IMR-90 (cell line): ENCODE measurements at regions not wholly inside any gene's neighbourhood (a gene's known extent, or its start where the extent isn't known, plus 50 kb on each side); places are given as distances from the start of the nearest gene placed in this dataset.

Experiments used
- ATAC-seq: fragments of 200-7000 bp; cut with Tn5 transposase; 2 replicates; pipeline ENCODE4 v1.9.1; 2020; ENCODE audit warnings: low read depth, mild to moderate bottlenecking, moderate library complexity
- BruUV-seq: library from RNA; stranded (reverse); fragments of 400-500 nt; replicated peaks from 2 replicates; lab custom pipeline; 2021; lab: Mats Ljungman, UMichigan
- CTCF ChIA-PET: fragments of 300-600 bp; formaldehyde crosslinking; extraction: SDS; loops from one replicate; lab custom pipeline; 2021; ENCODE audit warnings: antibody characterized with exemption; lab: Yijun Ruan, JAX
- POLR2A ChIA-PET: fragments of 300-600 bp; sonication (Branson Sonifier 250); formaldehyde crosslinking; loops from one replicate; lab custom pipeline; 2022; ENCODE audit warnings: antibody characterized with exemption; ENCODE audit not compliant: unreplicated experiment; lab: Charles Lee
- DNase-seq: peaks from one replicate; pipeline ENCODE4 v3.0.0; 2013
- H2AFZ ChIP-seq: replicated peaks from 2 replicates; pipeline ENCODE3; 2013; ENCODE audit warnings: low read length, mild to moderate bottlenecking; ENCODE audit not compliant: poor library complexity
- H2AK5ac ChIP-seq: 2 replicates; pipeline ENCODE4 v1.6.1; 2013; ENCODE audit warnings: low read depth, low read length, inconsistent platforms
- H2AK9ac ChIP-seq: replicated peaks from 2 replicates; pipeline ENCODE3; 2013; ENCODE audit warnings: mild to moderate bottlenecking, low read depth, low read length, moderate library complexity; ENCODE audit not compliant: poor library complexity
- H2BK120ac ChIP-seq: 2 replicates; pipeline ENCODE4 v1.6.1; 2013; ENCODE audit warnings: low read depth, low read length, inconsistent platforms
- H2BK15ac ChIP-seq: 3 replicates; pipeline ENCODE4 v1.6.1; 2013; ENCODE audit warnings: low read depth, low read length, inconsistent platforms
- H2BK20ac ChIP-seq: 2 replicates; pipeline ENCODE4 v1.6.1; 2013; ENCODE audit warnings: low read depth, mild to moderate bottlenecking, inconsistent platforms, low read length, moderate library complexity
- H2BK5ac ChIP-seq: 2 replicates; pipeline ENCODE4 v1.6.1; 2013; ENCODE audit warnings: mild to moderate bottlenecking, low read depth, low read length, inconsistent platforms; ENCODE audit not compliant: poor library complexity, severe bottlenecking
- H3K14ac ChIP-seq: replicated peaks from 2 replicates; pipeline ENCODE4 v1.6.1; 2013; ENCODE audit warnings: low read depth, low read length, inconsistent platforms
- H3K18ac ChIP-seq: 2 replicates; pipeline ENCODE4 v1.6.1; 2013; ENCODE audit warnings: low read depth, low read length, control low read depth
- H3K23ac ChIP-seq: 2 replicates; pipeline ENCODE4 v1.6.1; 2013; ENCODE audit warnings: low read depth, low read length, inconsistent platforms
- H3K27ac ChIP-seq: 2 replicates; pipeline ENCODE4 v1.5.1; 2013; ENCODE audit warnings: mild to moderate bottlenecking, control low read depth, low read length; ENCODE audit not compliant: insufficient read depth
- H3K27me3 ChIP-seq: 2 replicates; pipeline ENCODE4 v1.6.1; 2013; ENCODE audit warnings: low read length; ENCODE audit not compliant: control insufficient read depth, insufficient read depth
- H3K36me3 ChIP-seq: 2 replicates; pipeline ENCODE4 v1.6.1; 2013; ENCODE audit warnings: low read length, mixed read lengths; ENCODE audit not compliant: control insufficient read depth, insufficient read depth
- H3K4ac ChIP-seq: 2 replicates; pipeline ENCODE4 v1.6.1; 2013; ENCODE audit warnings: low read depth, low read length, inconsistent platforms
- H3K4me1 ChIP-seq: 2 replicates; pipeline ENCODE4 v1.6.1; 2013; ENCODE audit warnings: low read length, mixed read lengths; ENCODE audit not compliant: control insufficient read depth, insufficient read depth
- H3K4me2 ChIP-seq: 2 replicates; pipeline ENCODE4 v1.6.1; 2013; ENCODE audit warnings: low read depth, mild to moderate bottlenecking, control low read depth, low read length, moderate library complexity
- H3K4me3 ChIP-seq: 2 replicates; pipeline ENCODE4 v1.5.1; 2013; ENCODE audit warnings: low read depth, mild to moderate bottlenecking, control low read depth, low read length, moderate library complexity; ENCODE audit not compliant: insufficient read depth
- H3K56ac ChIP-seq: 2 replicates; pipeline ENCODE4 v1.6.1; 2013; ENCODE audit warnings: low read length, inconsistent platforms; ENCODE audit not compliant: insufficient read depth; ENCODE audit errors: extremely low read depth
- H3K79me1 ChIP-seq, 2 experiments: 2 replicates each; pipeline ENCODE4 v1.6.1; 2013; ENCODE audit warnings: low read length in 2 of 2, inconsistent platforms in 1 of 2, low read depth in 1 of 2
- H3K9ac ChIP-seq: 2 replicates; pipeline ENCODE4 v1.6.1; 2013; ENCODE audit warnings: low read depth, low read length, control low read depth
- H3K9me1 ChIP-seq: 2 replicates; pipeline ENCODE4 v1.6.1; 2013; ENCODE audit warnings: low read length, inconsistent platforms; ENCODE audit not compliant: insufficient read depth
- H3K9me3 ChIP-seq: 2 replicates; pipeline ENCODE4 v1.6.1; 2013; ENCODE audit warnings: low read length; ENCODE audit not compliant: control insufficient read depth, insufficient read depth
- H4K20me1 ChIP-seq: 2 replicates; pipeline ENCODE4 v1.6.1; 2013; ENCODE audit warnings: low read length, inconsistent platforms; ENCODE audit not compliant: insufficient read depth
- H4K5ac ChIP-seq: 2 replicates; pipeline ENCODE4 v1.6.1; 2013; ENCODE audit warnings: mild to moderate bottlenecking, low read depth, low read length, control low read depth
- H4K8ac ChIP-seq, 2 experiments: 2 replicates each; pipeline ENCODE4 v1.6.1; 2013; ENCODE audit warnings: low read depth in 2 of 2, low read length in 2 of 2, control low read depth in 1 of 2, inconsistent platforms in 1 of 2
- H4K91ac ChIP-seq: 2 replicates; pipeline ENCODE4 v1.6.1; 2013; ENCODE audit warnings: low read depth, low read length, inconsistent platforms; ENCODE audit not compliant: insufficient read depth
- BHLHE40 ChIP-seq: fragments of 150-350 bp; IDR thresholded peaks from 2 replicates; pipeline ENCODE4 v1.6.1; 2016; ENCODE audit warnings: mild to moderate bottlenecking, low read depth, low read length
- CEBPB ChIP-seq: IDR thresholded peaks from 2 replicates; pipeline ENCODE4 v1.6.1; 2012; ENCODE audit warnings: low read depth, low read length, improper control_type of control experiment
- CHD1 ChIP-seq: IDR thresholded peaks from 2 replicates; pipeline ENCODE4 v1.6.1; 2012; ENCODE audit warnings: low read depth, low read length, improper control_type of control experiment
- FOS ChIP-seq: fragments of 150-350 bp; IDR thresholded peaks from 2 replicates; pipeline ENCODE4 v1.6.1; 2016; ENCODE audit warnings: low read depth, low read length
- MAFK ChIP-seq: IDR thresholded peaks from 2 replicates; pipeline ENCODE4 v1.6.1; 2012; ENCODE audit warnings: low read depth, low read length, improper control_type of control experiment
- MAZ ChIP-seq: IDR thresholded peaks from 2 replicates; pipeline ENCODE4 v1.6.1; 2012; ENCODE audit warnings: low read depth, mild to moderate bottlenecking, low read length, improper control_type of control experiment, moderate library complexity, borderline replicate concordance
- MXI1 ChIP-seq: IDR thresholded peaks from 2 replicates; pipeline ENCODE4 v1.6.1; 2012; ENCODE audit warnings: low read depth, mild to moderate bottlenecking, low read length, moderate library complexity, borderline replicate concordance
- NFE2L2 ChIP-seq: fragments of 150-350 bp; IDR thresholded peaks from 2 replicates; pipeline ENCODE4 v1.6.1; 2016; ENCODE audit warnings: low read depth, mild to moderate bottlenecking, low read length
- RAD21 ChIP-seq: IDR thresholded peaks from 2 replicates; pipeline ENCODE4 v1.6.1; 2012; ENCODE audit warnings: low read length, improper control_type of control experiment
- RCOR1 ChIP-seq: IDR thresholded peaks from 2 replicates; pipeline ENCODE4 v1.6.1; 2012; ENCODE audit warnings: mild to moderate bottlenecking, low read length, improper control_type of control experiment; ENCODE audit not compliant: insufficient replicate concordance
- RFX5 ChIP-seq: IDR thresholded peaks from 2 replicates; pipeline ENCODE4 v1.8.0; 2012; ENCODE audit warnings: low read depth, mild to moderate bottlenecking, low read length, moderate library complexity
- SMC3 ChIP-seq: fragments of 150-350 bp; IDR thresholded peaks from 2 replicates; pipeline ENCODE4 v1.6.1; 2016; ENCODE audit warnings: low read depth, mild to moderate bottlenecking, antibody characterized with exemption, low read length, moderate library complexity
- WGBS, 2 experiments: methylation state at CpG; one replicate each; pipeline versions ENCODE4 v1.1.5 to v1.1.7; 2013; ENCODE audit warnings: missing lambda C conversion rate in 2 of 2; ENCODE audit not compliant: insufficient read length in 1 of 2; ENCODE audit errors: extremely low coverage in 2 of 2; 5-methylcytosine and 5-hydroxymethylcytosine counted together
- dilution Hi-C: fragments of 300-500 bp; cut with HindIII; formaldehyde crosslinking; loops from one replicate; pipeline ENCODE4 v1.14.3; 2018; ENCODE audit warnings: low sequenced_read_pairs; ENCODE audit not compliant: unreplicated experiment
- in situ Hi-C: fragments of 300-500 bp; cut with MboI; formaldehyde crosslinking; loops from 3 replicates; pipeline ENCODE4 v1.14.3; 2019; ENCODE audit warnings: low sequenced_read_pairs, inconsistent platforms, mixed read lengths
- intact Hi-C: fragments of 100-400 bp; cut with micrococcal nuclease; formaldehyde crosslinking; loops from 2 replicates; pipeline ENCODE4 v1.10.0; 2022
- TF ChIP-seq, protein P1 (sequence below): conservative IDR thresholded peaks from 2 replicates; pipeline ENCODE4 v1.5.1; 2012; ENCODE audit warnings: mild to moderate bottlenecking, low read depth, low read length, improper control_type of control experiment

DNA sequence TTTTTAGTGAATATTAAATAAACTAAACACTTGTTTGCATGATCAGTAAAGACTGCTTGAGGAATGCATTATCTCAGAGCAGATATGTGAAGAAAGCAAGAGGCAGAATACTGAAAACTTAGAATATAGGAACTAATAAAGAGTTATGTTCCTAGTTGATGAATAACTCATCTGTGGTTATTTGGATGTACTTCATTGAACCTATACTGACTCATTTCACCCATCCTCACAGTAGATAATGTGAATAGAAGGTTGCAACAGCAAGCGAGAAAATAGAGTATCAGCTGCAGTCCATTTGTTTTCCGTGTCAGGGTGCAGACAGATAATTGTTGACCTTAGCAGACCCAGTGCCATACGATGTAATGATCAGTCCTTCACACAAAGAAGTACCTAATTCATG lies 945.7 kb upstream of the LRRTM1 start:
- no peak overlapping the region for H2AFZ ChIP-seq
- no peak overlapping the region for H4K8ac ChIP-seq
- no peak overlapping the region for H3K18ac ChIP-seq
- ChIA-PET CTCF (no interaction called here), POLR2A (no interaction called here)
- H3K14ac ChIP-seq: no peak overlapping the region
- ATAC-seq (no peak), DNase-seq (no peak)
- H2AK5ac ChIP-seq: no peak overlapping the region
- H3K79me1 ChIP-seq: no peaks in the 10 kb centered on the region
- H3K4ac ChIP-seq: no peak overlapping the region
- no peaks in the 10 kb centered on the region for H3K36me3 ChIP-seq
- H3K27ac ChIP-seq: no peak overlapping the region
- intact Hi-C loops (no loop called here), dilution Hi-C loops (no loop called here), in situ Hi-C loops (no loop called here)
- no peak overlapping the region for H2BK15ac ChIP-seq
- H4K91ac ChIP-seq: no peak overlapping the region
- TF ChIP-seq RAD21 (no peak), RCOR1 (no peak), MAZ (no peak), CEBPB (no peak), MXI1 (no peak), SMC3 (no peak), MAFK (no peak), RFX5 (no peak), FOS (no peak), CHD1 (no peak), NFE2L2 (no peak), BHLHE40 (no peak)
- TF ChIP-seq, protein P1, sequence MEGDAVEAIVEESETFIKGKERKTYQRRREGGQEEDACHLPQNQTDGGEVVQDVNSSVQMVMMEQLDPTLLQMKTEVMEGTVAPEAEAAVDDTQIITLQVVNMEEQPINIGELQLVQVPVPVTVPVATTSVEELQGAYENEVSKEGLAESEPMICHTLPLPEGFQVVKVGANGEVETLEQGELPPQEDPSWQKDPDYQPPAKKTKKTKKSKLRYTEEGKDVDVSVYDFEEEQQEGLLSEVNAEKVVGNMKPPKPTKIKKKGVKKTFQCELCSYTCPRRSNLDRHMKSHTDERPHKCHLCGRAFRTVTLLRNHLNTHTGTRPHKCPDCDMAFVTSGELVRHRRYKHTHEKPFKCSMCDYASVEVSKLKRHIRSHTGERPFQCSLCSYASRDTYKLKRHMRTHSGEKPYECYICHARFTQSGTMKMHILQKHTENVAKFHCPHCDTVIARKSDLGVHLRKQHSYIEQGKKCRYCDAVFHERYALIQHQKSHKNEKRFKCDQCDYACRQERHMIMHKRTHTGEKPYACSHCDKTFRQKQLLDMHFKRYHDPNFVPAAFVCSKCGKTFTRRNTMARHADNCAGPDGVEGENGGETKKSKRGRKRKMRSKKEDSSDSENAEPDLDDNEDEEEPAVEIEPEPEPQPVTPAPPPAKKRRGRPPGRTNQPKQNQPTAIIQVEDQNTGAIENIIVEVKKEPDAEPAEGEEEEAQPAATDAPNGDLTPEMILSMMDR: no peak
- no peak overlapping the region for H2AK9ac ChIP-seq
- H2BK5ac ChIP-seq: no peak overlapping the region
- H2BK120ac ChIP-seq: no peak overlapping the region
- WGBS, 2 experiments: no CpG with 5 or more reads among the region's 3 CpGs
- no peak overlapping the region for H3K23ac ChIP-seq
- H3K9me1 ChIP-seq: no peaks in the 10 kb centered on the region
- H3K4me2 ChIP-seq: no peak overlapping the region
- no peaks in the 10 kb centered on the region for H3K4me1 ChIP-seq
- no peak overlapping the region for H3K56ac ChIP-seq
- no peak overlapping the region for H2BK20ac ChIP-seq
- H3K4me3 ChIP-seq: no peak overlapping the region
- no peaks in the 10 kb centered on the region for H4K20me1 ChIP-seq
- H4K5ac ChIP-seq: no peak overlapping the region
- no peaks in the 10 kb centered on the region for H3K27me3 ChIP-seq
- H3K9me3 ChIP-seq: peaks cover 3% of the 10 kb centered on the region; the same call in 1 of the 2 replicates
- H3K9ac ChIP-seq: no peak overlapping the region
- BruUV-seq: no TSS peak
